Naive thymus-derived CD8-positive, alpha-beta T cell (primary cell): ENCODE measurements at regions not wholly inside any gene's neighbourhood (a gene's known extent, or its start where the extent isn't known, plus 50 kb on each side); places are given as distances from the start of the nearest gene placed in this dataset.

Experiments
- ATAC-seq, 2 donors: fragments of 150-1000 bp; cut with Tn5 transposase in 1 of 2; sonication (Bioruptor Pico), chemical (Tn5 transposase) in 1 of 2; 1 replicate in 1 of 2; 2 replicates in 1 of 2; pipeline ENCODE4 v1.10.0; 2021; ENCODE audit warnings: mild to moderate bottlenecking in 2 of 2, moderate library complexity in 2 of 2
- POLR2A ChIA-PET: fragments of 350-600 bp; sonication (Branson Sonifier 250); formaldehyde crosslinking; loops from one replicate; lab custom pipeline; 2021; ENCODE audit warnings: antibody characterized with exemption; lab: Charles Lee
- DNase-seq, 10 donors: peaks; one replicate each; pipeline versions ENCODE4 v3.0.0 to v3.0.0-alpha.2; 2020 to 2022
- H3K27ac Mint-ChIP-seq, 10 donors: one replicate each; pipeline ENCODE4 v1.8.0; 2020 to 2022; ENCODE audit warnings: mild to moderate bottlenecking in 10 of 10, mixed read lengths in 10 of 10, moderate library complexity in 4 of 10, inconsistent platforms in 1 of 10
- H3K27me3 Mint-ChIP-seq, 5 donors: one replicate each; pipeline ENCODE4 v1.8.0; 2021 to 2022; ENCODE audit warnings: mixed read lengths in 5 of 5
- H3K36me3 Mint-ChIP-seq, 3 donors: one replicate each; pipeline ENCODE4 v1.8.0; 2020 to 2022; ENCODE audit warnings: mixed read lengths in 3 of 3, mild to moderate bottlenecking in 2 of 3, inconsistent platforms in 1 of 3
- H3K4me1 Mint-ChIP-seq, 4 donors: one replicate each; pipeline ENCODE4 v1.8.0; 2021 to 2022; ENCODE audit warnings: mixed read lengths in 4 of 4
- H3K4me3 Mint-ChIP-seq, 10 donors: one replicate each; pipeline ENCODE4 v1.8.0; 2020 to 2022; ENCODE audit warnings: mild to moderate bottlenecking in 10 of 10, mixed read lengths in 10 of 10, moderate library complexity in 6 of 10, inconsistent platforms in 1 of 10
- H3K9me3 Mint-ChIP-seq, 9 donors: one replicate each; pipeline ENCODE4 v1.8.0; 2020 to 2022; ENCODE audit warnings: mixed read lengths in 9 of 9, mild to moderate bottlenecking in 3 of 9, inconsistent platforms in 1 of 9, moderate library complexity in 1 of 9

DNA sequence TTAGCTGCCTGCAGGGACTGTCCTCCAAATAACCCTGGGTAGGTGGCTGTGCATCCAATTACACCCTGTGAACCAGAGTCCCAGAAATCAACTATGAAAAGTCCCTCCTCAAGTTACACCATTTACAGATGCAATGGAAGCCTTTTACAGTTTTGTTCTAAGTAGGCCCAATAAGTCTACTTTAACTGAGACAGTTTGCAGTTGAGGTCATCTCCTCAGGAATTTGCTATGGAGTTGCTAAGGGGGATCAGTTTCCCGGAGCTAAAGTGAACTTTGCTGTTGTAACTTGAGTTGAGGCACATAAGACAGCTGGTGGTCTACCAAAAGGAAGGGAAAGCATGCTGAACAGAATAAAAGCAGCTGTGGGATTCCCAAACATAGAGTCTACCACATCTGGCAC lies 121.6 kb upstream of the STK26 start:
- Mint-ChIP-seq H3K9me3 (no peaks in the 10 kb centered on the region), H3K4me3 (no peak overlapping the region), H3K27ac (no peak overlapping the region), H3K27me3 (no peaks in the 10 kb centered on the region), H3K36me3 (no peaks in the 10 kb centered on the region), H3K4me1 (no peaks in the 10 kb centered on the region)
- DNase-seq: no peak
- no peak for ATAC-seq
- POLR2A ChIA-PET: no interaction called here

GRCh38 chrX:131907488-131908314 lies 115.4 kb upstream of the STK26 start:
- POLR2A ChIA-PET: no interaction called here
- DNase-seq: no peak
- Mint-ChIP-seq H3K27me3 (no peaks in the 10 kb centered on the region), H3K27ac (no peak overlapping the region), H3K4me3 (no peak overlapping the region), H3K9me3 (no peaks in the 10 kb centered on the region), H3K4me1 (peaks cover 0 to 2% (median 0%) of the 10 kb centered on the region in 4 donors), H3K36me3 (no peaks in the 10 kb centered on the region)
- no peak for ATAC-seq

DNA sequence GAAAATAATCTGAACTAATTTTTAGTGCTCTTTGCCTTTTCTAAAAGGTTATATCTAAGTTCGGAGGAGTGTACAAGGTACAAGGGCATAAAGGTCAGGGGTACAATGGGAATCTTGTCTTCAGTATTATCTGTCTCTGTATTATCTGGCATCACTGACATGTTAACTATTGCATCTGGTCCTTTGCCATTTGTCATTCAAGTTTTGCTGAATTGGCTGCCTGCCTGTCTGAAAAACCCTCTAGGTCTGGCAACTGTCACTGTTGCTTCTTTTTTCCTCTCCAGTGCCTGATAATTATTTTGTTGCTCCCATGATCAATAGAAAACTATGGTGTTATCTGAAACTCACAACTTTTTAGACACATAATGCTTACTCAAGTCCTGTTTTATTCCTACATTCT lies 112.5 kb upstream of the STK26 start:
- Mint-ChIP-seq H3K4me3 (no peak overlapping the region), H3K36me3 (no peaks in the 10 kb centered on the region), H3K4me1 (peaks cover 0 to 2% (median 0%) of the 10 kb centered on the region in 4 donors), H3K27ac (no peak overlapping the region), H3K9me3 (no peaks in the 10 kb centered on the region), H3K27me3 (no peaks in the 10 kb centered on the region)
- DNase-seq (no peak), ATAC-seq (no peak)
- POLR2A ChIA-PET: no interaction called here

DNA sequence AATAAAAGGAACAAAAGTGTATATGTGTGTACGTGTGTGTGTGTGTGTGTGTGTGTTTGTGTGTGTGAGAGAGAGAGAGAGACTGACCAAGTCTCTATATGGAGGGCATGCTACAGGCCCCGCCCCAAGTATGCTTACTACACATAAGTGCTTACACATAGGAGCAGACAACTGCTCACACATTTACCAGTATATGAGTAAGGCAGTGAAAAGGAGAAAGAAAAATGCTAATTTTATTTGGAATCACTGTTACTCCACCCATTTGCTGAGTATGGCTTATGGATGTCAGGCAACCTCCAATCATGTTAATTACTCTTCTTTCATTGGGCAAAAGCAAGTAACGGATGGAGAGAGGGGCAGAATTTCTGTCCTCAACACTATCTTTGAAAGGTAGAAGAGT lies 107.6 kb upstream of the STK26 start:
- Mint-ChIP-seq H3K36me3 (no peaks in the 10 kb centered on the region), H3K27ac (no peak overlapping the region)
- no peak for ATAC-seq

DNA sequence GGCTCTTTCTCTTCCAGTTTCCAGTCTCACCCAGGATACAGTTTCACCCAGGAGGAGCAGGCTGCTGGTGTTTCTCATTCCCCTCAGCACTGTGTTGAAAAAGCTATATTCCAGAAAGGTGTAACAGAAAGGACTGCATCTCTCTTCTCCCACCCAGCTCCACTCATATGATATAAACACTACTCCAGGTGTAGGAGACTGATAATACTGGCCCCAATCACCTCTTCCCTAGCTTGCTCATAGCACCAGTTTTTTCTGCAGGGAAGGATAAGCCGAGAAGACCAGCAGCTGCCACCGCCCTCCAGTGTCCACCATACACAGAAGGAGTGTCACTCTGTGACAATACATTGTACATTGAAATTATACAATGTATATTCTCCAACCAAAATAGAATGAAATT lies 105.5 kb upstream of the STK26 start:
- Mint-ChIP-seq H3K9me3 (no peaks in the 10 kb centered on the region), H3K27ac (no peak overlapping the region), H3K4me3 (no peak overlapping the region), H3K36me3 (no peaks in the 10 kb centered on the region), H3K4me1 (peaks cover 0 to 9% (median 1%) of the 10 kb centered on the region in 4 donors), H3K27me3 (no peaks in the 10 kb centered on the region)
- POLR2A ChIA-PET: interaction anchor here (0.6 kb wide), 1 partner anchor 49 kb away, joined by 3 read pairs; no protein-coding TSS in a partner anchor
- no peak for ATAC-seq
- no peak for DNase-seq

More for the DNA sequence above, 107.6 kb upstream of the STK26 start:
- no peaks in the 10 kb centered on the region for H3K9me3 Mint-ChIP-seq
- POLR2A ChIA-PET: no interaction called here
- no peak for DNase-seq
- no peaks in the 10 kb centered on the region for H3K27me3 Mint-ChIP-seq
- no peak overlapping the region for H3K4me3 Mint-ChIP-seq
- peaks cover 0 to 9% (median 1%) of the 10 kb centered on the region in 4 donors for H3K4me1 Mint-ChIP-seq

DNA sequence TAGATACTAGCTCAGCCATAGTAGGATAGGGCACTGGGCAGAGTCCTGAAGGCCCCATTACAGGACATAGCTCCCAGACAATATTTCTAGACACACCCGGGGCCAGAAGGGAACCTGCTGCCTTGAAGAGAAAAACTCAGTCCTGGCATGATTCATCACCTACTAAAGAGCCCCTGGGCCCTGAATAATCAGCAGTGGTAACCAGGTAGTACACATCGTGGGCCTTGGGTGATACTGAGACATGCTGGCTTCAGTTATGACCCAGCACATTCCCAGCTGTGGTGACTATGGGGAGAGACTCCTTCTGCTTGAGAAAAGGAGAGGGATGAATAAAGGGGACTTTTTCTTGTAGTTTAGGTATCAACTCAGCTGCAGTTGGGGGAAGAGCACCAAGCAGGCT lies 104.3 kb upstream of the STK26 start:
- H3K27me3 Mint-ChIP-seq: no peaks in the 10 kb centered on the region
- no peaks in the 10 kb centered on the region for H3K36me3 Mint-ChIP-seq
- no peaks in the 10 kb centered on the region for H3K9me3 Mint-ChIP-seq
- H3K27ac Mint-ChIP-seq: no peak overlapping the region
- POLR2A ChIA-PET: no interaction called here
- H3K4me1 Mint-ChIP-seq: peaks cover 0 to 9% (median 1%) of the 10 kb centered on the region in 4 donors
- no peak overlapping the region for H3K4me3 Mint-ChIP-seq
- DNase-seq: no peak
- ATAC-seq: no peak

- peaks cover 0 to 3% (median 0%) of the 10 kb centered on the region in 3 donors for H3K36me3 Mint-ChIP-seq
- no peaks in the 10 kb centered on the region for H3K27me3 Mint-ChIP-seq
- H3K4me1 Mint-ChIP-seq: peaks cover 0 to 5% (median 3%) of the 10 kb centered on the region in 4 donors
- POLR2A ChIA-PET: no interaction called here
- H3K9me3 Mint-ChIP-seq: peaks cover 0 to 10% (median 0%) of the 10 kb centered on the region in 9 donors
- H3K4me3 Mint-ChIP-seq: no peak overlapping the region
- ATAC-seq: no peak
- peak overlapping the region in 1 of 10 donors; percentile 12 for H3K27ac Mint-ChIP-seq
- DNase-seq: no peak
Measured at GRCh38 chrX:131923614-131924250, 99.4 kb upstream of the STK26 start.

DNA sequence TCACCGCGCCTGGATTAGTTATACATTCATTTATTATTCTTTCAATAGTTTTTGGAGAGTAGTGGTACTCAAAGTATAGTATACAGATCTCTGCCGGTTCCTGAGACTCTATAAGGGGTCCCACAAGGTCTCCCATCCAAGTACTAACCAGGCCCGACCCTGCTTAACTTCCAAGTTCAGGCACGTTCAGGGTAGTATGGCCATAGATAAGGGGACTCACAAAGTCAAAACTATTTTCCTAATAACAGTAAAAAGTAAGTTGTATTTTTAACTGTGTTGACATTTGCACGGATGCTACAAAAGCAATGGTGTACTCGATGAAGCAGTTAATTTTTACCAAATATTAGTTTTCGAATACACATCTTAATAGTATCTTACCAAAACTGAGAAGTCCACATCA lies 84.4 kb upstream of the STK26 start:
- no peaks in the 10 kb centered on the region for H3K36me3 Mint-ChIP-seq
- no peaks in the 10 kb centered on the region for H3K4me1 Mint-ChIP-seq
- POLR2A ChIA-PET: no interaction called here
- H3K4me3 Mint-ChIP-seq: no peak overlapping the region
- no peaks in the 10 kb centered on the region for H3K9me3 Mint-ChIP-seq
- DNase-seq (no peak), ATAC-seq (no peak)
- no peaks in the 10 kb centered on the region for H3K27me3 Mint-ChIP-seq
- H3K27ac Mint-ChIP-seq: no peak overlapping the region

DNA sequence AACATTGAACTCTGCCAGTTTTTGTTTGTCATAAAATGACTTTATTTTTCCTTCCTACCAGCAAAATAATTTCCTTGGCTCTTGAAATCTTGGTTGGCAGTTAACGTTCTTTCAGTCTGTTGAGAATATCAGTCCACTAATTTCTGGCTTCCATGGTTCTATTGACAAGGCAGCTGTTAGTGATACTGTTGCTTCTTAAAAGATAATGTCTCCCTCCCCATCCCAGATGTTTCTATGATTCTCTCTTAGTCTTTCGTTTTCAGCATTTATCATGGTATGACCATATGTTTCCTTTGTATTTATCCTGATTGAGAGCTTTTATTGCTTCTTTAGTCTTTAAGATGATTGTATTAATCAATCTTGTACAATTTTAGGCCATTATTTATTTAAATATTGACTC lies 81.1 kb upstream of the STK26 start:
- no peak for DNase-seq
- H3K4me1 Mint-ChIP-seq: peaks cover 0 to 2% (median 0%) of the 10 kb centered on the region in 4 donors
- H3K4me3 Mint-ChIP-seq: no peak overlapping the region
- POLR2A ChIA-PET: no interaction called here
- ATAC-seq: no peak
- no peaks in the 10 kb centered on the region for H3K27me3 Mint-ChIP-seq
- H3K9me3 Mint-ChIP-seq: no peaks in the 10 kb centered on the region
- H3K36me3 Mint-ChIP-seq: no peaks in the 10 kb centered on the region
- H3K27ac Mint-ChIP-seq: peak overlapping the region in 1 of 10 donors; percentile 37

DNA sequence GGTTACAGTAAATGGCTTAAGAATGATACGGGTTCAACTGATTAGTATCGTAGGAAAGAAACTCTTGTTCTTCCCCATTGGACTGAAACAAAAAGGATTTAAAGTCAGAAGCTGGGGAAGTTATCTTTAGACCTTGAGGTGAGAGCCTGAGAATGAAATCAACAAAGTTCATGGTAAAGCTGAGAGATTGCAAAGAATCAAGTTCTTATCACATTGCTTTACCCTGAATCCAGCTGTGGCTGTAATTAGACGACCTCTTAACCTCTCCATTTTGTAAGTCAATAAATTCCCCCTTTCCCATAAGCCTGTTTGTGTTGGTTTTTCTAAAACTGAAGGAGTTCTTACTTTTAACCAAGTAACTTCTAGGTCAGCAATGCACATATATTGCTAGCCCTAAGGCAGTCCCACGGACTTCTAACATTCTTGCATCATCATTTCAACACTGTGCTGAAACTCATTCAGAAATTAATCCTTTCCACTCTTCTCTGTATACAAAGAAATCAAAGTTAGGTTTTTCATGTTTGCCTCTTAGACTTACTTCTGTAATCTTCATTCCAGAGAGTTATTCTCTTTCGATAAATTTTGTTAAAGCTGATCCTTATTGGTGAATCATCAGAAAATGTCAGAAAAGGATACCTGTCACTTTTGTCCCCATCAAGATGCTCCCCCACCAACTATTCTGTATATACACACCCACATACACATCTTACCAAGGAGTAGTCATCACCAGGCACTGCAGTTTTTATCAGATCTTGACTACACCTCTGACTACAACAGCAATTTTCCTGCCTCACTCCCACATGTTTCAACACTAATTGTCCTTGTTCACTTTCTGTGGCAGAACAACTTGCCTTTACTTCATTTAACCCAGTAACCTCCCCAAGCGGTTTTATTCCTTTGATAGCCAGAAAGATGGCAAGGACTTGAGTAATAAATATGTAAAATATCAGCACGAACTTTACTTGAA lies 77.9 kb upstream of the STK26 start:
- H3K4me3 Mint-ChIP-seq: no peak overlapping the region
- H3K36me3 Mint-ChIP-seq: no peaks in the 10 kb centered on the region
- no peak for DNase-seq
- no peaks in the 10 kb centered on the region for H3K27me3 Mint-ChIP-seq
- ATAC-seq: no peak
- no peak overlapping the region for H3K27ac Mint-ChIP-seq
- POLR2A ChIA-PET: no interaction called here
- peaks cover 0 to 2% (median under 1%) of the 10 kb centered on the region in 4 donors for H3K4me1 Mint-ChIP-seq
- H3K9me3 Mint-ChIP-seq: no peaks in the 10 kb centered on the region

GRCh38 chrX:131951166-131951565 lies 71.9 kb upstream of the STK26 start:
- Mint-ChIP-seq H3K4me3 (no peak overlapping the region), H3K4me1 (peaks cover 0 to 4% (median 2%) of the 10 kb centered on the region in 4 donors), H3K9me3 (peaks cover 0 to 6% (median 0%) of the 10 kb centered on the region in 9 donors), H3K27ac (no peak overlapping the region), H3K27me3 (no peaks in the 10 kb centered on the region), H3K36me3 (no peaks in the 10 kb centered on the region)
- ATAC-seq (no peak), DNase-seq (no peak)
- POLR2A ChIA-PET: no interaction called here

- Mint-ChIP-seq H3K4me1 (peaks cover 0 to 3% (median 1%) of the 10 kb centered on the region in 4 donors), H3K36me3 (no peaks in the 10 kb centered on the region), H3K27ac (no peak overlapping the region), H3K27me3 (no peaks in the 10 kb centered on the region), H3K9me3 (peaks cover 0 to 8% (median 0%) of the 10 kb centered on the region in 9 donors), H3K4me3 (no peak overlapping the region)
- no peak for DNase-seq
- ATAC-seq: no peak
- POLR2A ChIA-PET: no interaction called here
Measured at GRCh38 chrX:131955099-131955777, 67.9 kb upstream of the STK26 start.
